GM18502 (cell line): ENCODE measurements at regions not wholly inside any gene's neighbourhood (a gene's known extent, or its start where the extent isn't known, plus 50 kb on each side); places are given as distances from the start of the nearest gene placed in this dataset.

Experiments used
- ATAC-seq: cut with Tn5 transposase; IDR thresholded peaks from one replicate; pipeline ENCODE4 v1.9.1; 2021; ENCODE audit warnings: mild to moderate bottlenecking; ENCODE audit not compliant: unreplicated experiment, poor library complexity

DNA sequence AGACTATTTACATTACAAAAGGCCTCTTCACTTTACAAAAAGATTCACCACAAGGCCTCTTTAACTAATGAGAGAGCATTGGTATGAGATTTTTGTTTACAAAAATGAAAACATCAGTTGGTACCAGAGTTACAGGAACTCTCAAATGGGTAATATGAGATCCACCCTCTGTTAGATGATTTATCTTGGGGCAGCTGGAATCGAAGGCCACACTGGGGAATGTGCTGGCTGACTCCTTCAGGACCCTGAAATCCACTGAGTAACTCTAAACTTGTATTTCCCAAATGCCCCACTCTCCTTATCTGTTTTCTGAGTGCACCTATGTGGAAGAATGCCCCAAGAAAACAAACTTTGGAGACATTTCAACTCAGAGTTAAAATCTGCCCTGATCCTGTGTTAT, 232.9 kb upstream of the F9 start:
- no peak for ATAC-seq

DNA sequence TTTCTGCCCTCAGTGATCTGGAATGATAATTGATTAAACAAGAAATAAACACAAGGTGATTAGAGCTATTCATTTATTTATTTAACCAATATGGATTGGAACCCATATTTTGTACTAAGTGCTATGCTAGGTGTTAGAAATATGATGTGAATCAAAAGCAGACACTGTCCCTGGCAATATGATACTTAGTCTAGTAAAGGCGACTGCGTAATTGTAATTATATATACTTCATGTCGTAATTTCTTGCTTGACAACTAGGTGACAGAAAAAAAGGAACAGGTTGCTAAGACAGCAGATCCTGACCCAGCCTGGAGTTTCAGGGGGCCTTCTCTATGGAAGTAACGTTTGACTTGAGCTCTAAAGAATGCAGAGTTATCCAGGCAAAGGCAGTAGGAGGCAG, 236.5 kb upstream of the F9 start:
- no peak for ATAC-seq

DNA sequence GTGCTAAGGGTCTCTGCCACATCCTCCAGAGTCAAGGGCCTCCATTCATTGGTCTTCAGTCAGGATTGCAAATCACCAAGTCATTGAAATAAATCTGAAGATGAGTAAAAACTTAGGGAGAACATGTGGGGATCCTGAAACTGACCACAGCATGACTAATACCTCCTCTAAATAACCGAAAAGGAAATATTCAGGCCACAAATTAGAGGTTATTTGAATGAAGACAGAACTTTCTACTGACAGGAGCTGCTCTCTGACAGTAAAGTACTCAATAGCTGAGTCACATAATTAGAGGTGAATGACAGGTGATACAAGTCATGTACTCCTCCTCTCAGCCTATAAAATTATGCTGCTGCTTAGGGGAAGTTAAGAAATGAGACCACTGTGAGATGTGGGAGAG, 240.2 kb upstream of the F9 start:
- peak; percentile 90 for ATAC-seq

DNA sequence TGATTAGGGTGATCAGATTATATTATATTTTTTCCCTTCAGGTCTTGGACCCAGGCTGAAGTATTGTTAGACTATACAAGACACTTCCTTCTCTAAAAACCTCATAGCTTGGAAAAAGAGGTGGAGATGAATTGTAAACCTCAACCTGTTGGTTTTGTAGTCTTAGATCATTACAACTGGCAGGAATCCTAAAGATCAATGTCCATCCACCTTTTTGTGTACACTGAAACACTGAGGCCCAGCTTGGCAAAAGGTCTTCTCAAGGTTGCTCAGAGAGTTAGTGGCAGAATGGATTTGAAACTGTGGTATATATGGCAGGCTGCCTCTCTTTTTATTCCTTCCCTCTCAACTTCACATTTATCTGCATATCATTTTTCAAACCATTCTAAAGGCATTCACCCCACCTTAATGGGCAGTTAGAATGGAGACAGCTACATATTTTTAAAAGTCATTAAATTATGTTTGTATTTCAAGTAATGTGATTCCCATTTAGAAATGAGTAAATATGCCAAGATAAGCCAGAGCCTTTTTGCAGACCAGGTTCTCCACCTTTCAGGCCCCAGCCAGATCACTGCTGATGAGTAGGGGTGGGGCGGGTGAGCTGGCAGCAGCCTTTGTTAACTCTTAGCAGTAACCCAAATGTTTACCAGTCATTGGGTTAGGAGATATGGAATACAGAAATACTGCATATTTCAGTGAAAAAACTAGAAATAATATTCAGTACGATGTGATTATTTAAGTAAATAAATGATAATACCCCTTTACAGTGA, 243.2 kb upstream of the F9 start:
- no peak for ATAC-seq

DNA sequence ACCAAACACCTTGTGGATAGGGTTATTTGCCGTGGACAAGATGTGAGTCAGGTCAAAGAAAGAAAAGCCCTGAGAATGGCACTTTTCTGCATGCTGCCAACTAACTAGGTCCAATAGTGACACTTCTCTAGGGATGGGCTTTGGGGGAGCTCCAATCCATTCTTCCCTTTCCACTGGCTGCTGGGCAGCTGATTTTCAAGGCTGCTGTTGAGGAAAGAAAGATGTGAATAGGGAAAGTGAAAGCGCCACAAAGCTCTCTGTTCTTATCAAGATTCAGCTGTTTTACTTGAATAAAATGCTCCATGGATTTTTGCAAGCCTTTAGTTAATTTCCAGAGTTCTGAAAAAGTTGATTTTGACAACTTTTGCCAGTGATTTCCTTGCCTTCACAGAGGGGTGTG, 244.2 kb upstream of the F9 start:
- ATAC-seq = no peak

DNA sequence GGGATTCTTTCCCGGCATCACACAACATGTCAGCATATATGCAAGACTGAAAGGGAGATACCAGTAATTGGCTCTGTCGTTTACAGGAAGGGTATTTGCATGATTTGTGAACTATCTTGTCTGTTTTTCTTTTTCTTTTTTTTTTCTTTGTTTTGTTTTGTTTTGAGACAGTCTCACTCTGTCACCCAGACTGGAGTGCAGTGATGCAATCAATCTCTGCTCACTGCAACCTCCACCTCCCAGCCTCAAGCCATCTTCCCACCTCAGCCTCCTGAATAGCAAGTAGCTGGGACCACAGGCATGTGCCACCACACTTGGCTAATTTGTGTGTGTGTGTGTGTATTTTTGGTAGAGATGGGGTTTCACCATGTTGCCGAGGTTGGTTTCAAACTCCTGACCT, 262.7 kb upstream of the F9 start:
- no peak for ATAC-seq

DNA sequence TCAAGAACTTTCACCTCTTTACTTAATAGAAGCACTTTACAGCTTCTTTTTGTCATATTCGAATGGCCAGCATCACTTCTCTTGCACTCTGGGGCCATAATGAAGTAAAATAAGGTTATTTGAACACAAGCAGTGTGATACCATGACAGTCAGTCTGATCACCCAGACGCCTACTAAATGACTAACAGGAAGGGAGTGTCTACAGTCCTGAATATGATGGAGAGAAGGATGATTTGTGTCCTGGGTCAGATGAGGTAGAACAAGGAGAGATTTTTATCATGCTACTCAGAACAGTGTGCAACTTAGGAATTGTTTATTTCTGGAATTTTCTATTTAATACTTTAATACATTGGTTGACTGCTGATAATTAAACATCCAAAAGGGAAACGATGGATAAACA, 284.2 kb upstream of the F9 start:
- ATAC-seq = no peak

DNA sequence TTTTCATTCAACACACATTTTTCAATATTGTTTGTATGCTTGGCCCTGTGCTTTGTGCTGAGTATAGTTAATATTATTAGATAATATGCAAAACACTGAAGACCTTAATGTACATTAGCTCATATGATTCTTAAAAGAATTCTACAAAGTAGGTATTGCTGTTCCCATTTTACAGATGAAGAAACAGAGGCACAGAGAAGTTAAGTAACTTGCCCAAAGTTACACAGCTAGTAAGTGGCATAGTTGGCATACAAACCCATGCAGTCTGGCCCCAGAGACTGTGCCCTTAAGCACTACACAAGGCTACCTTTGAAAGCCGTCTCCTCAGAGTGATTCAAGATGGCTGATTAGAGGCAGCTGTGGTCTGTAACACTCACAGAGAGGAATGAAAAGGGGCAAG, 293.4 kb upstream of the F9 start:
- ATAC-seq = no peak

DNA sequence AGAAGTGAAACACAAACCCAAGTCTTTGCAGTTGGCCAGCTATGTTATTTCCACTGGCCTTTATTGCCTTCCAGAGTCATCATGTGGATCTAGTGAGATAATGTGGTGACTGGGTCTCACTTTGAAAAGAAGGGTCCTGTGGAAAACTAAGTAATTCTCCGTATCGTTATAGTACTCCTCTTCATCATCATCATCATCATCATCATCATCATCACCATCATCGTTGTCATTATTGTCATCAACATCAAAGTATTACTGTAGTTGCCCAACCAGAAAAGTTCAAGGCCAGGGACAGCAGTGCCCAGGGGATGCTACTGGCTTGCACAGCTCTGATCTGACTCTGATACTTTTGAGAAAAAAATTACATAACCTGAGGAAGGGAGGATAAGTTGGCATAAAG, 295.6 kb upstream of the F9 start:
- ATAC-seq = no peak

DNA sequence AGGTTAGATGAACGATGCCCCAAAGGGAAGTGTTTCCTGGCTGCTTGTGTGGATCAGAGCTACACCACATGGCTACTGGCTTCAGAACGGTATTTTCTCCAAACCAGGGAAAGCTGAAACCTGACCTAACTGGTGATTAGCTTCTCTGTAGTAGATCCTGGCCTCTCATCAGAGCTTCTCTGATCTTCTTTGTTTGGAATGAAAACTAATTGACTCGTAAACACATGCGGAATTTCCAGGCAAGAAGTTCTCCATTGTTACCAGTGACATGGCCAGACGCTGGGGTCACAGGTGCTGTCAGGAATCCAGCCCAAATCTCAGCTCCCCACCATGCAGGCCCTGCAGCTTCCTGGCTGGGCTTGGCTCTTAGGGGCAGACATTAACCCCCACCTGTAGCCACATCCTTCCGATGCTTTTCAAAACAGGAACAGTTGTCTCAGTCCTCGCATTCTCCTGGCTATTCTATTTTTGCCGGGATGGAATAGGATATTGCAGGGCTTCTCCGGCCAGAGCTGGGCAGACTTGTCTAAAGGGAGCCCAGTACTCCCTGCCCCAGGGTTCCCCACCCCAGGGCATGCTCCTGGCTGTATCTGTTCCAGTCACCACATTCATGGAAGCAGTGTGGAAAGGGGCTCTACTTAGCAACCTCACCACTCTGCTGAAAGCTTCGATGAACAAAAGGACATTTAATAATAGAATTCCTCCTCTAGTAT, 305.4 kb upstream of the F9 start:
- no peak for ATAC-seq

DNA sequence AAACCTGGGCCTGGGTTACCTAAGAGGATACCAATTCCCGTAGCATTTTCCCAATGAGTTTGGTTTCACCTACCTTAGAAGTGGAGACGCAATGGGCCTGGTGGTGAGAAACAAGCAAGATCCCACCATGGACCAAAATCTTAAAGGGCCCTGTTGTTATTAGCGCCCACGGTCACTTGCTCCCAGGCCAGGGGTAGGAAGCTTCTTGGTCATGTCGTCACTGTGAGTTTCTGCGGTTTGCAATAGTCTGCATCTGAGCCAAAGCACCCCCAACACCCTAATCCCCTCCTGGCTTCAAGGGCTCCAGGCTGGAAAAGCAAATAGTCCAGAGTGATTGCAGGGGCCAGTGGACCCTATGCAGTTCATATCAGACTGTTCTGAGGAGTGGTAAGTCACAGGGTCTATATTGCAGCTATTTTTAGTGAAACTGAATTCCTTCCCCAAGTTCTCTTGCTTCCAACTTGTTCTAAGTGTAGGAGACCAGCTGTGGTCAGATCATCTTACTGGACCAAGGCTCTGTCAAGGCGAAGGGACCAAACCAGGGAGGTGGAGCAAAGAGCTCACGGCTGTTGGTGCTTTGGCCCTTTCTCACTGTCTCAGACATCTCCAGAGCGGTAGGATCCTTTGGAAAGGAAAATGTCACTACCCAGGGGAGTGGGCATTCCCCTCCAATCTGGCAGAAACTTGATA, 307.9 kb upstream of the F9 start:
- ATAC-seq = no peak

DNA sequence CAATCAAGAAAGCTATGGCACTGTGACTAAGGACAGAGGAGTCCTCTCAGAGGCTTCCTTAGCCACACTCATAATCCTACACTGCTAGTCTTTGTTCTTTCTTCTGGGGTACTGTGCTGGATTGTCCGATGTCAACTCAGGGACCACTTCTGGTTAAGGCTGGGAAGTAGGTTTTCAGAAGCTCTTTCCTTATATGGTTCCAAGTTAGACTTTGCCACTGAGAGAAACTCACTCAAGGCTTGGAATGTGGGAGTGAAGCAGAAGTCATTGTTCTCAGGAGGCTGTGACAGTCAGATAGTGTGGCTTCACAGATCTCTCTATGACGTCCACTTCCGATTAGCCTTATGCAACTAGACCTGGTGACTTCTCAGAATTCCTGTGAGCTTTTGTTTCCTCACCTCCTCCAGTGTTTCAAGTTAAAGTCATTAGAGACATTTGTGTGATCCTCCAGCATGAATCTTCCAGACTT, 317.3 kb upstream of the F9 start:
- ATAC-seq = no peak

DNA sequence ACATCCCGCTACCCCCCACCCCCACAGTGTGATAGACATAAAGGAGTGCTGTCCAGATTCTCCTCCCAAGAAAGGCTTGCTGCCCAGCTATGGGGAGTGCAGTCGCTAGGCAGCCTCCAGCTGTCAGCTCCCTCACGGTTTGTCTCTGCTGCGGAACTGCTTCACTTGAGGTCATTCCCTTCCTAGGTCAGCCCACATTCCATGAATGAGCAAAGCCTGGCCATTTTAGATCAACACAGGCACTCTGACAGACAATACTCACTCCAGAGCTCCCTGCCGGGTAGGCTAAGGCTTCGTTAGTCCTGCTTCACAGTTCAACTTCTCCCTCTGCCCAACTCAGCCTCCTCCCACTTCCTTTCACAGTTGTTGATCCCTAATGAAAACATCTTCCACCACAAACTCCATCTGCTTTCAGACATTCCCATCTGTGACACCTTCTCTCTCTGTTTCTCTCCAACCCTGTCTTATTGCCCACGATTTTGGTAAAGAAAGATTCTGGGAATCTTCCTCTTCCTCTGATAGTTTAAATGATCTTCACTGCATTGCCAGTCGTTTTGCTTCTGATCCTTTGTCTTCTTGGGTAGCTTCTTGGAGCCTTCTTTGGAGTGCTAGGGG, 318.9 kb upstream of the F9 start:
- ATAC-seq = no peak

DNA sequence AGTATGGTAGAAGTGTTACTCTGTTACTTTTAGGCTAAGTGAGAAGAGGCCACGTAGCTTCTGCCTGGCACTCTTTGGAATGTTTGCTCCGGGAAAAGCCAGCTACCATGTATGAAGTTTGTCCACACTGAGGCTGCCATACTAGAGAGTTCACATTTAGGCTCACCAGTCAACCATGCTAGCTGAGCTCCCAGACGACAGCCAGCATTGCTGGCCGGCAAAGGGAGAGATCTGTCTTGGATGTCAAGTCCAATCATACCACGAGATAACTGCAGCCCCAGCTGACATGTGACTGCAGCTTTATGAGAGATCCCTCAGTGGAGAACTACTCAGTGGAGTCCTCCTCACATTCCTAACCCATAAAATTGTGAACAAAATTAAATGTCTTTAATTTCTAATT, 321.2 kb upstream of the F9 start:
- ATAC-seq = no peak

DNA sequence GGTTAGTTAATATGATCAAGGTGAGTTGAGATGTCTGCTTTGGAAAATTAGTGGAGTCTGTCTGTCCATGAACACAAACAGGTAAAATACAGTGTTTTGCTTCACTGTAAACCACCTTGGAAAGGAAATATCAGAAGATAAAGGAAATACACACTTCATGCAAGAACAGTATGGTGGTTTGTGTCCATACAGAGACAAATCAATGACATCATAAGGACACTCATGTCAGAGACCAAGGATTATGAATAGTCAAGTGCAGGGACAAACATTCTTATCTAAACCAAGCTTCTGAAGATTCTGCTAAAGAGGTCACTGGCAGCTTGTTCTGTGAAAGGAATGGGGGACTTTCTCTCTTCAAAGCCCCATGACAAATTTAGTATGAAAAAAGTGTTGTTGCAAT, 322.9 kb upstream of the F9 start:
- ATAC-seq = no peak

DNA sequence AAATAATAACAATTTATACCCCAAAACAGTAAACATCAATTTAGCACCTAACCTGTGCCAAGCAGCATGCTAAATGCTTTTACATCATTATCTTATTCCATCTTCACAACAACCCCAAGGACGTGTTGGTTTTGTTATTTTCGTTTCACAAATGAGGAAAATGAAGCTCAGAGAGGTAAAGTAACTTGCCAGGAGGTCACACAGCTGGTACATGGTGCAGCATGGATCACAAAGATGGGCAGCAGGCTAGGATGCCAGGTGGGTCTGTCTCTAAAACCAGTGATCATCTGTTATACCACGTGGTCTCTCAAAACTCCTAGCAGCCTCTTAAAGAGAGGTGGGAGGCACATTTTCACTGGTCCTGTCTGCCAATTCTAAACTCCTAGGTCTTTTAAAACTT, 323.6 kb upstream of the F9 start:
- no peak for ATAC-seq

DNA sequence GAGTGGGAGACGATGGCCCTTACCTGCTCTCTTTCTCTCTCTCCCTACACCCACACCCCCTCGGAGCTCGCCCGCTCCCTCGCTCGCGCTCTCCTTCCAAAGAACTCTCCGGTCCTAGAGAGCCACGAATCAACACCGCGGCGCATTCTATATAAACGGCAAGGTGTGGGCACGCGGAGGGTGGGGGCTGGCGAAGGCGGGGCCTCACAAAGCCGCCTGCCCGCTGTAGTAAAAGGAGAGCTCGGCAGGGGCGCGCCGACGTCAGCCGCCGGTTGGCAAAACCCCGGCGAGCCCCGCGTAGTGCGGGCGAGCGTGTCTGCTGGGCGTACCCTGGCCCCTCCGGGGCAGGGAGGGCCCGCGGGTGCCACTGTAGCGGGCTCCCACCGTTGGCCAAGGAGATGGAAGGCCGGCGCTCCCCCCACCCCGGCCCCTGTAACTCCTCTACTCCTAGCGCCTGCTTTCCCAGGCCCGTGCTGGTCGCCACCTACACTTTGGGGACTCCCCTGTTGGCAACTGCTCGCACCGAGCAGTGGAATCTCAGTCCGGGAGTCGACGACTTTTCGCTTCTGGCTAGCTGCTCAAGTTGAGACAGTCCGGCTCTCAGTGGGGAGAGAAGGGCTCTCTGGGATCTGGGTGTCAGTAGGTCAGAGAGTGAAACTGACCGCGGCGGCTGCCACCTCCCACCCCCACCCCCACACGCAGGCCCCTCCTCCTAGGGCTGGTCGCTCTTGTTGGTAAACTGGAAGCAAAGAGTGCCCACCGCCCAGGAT, 325.5 kb upstream of the F9 start:
- ATAC-seq = no peak

DNA sequence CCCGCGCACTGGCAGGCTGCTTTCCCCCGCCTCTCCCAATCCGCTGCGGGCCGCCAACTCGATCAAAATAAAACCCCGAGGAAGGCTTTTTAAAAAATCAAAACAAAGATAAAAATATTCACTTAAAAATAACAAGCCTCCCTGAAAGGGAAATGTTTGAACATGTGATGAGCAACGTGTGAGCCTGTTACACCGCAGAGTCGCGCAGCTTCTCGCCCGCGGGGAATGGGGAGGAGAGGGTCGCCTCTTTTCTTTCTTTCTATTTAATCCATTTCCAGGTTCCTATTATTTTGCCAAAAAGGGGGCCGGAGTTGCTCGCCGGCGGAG, 326.0 kb upstream of the F9 start:
- no peak for ATAC-seq

DNA sequence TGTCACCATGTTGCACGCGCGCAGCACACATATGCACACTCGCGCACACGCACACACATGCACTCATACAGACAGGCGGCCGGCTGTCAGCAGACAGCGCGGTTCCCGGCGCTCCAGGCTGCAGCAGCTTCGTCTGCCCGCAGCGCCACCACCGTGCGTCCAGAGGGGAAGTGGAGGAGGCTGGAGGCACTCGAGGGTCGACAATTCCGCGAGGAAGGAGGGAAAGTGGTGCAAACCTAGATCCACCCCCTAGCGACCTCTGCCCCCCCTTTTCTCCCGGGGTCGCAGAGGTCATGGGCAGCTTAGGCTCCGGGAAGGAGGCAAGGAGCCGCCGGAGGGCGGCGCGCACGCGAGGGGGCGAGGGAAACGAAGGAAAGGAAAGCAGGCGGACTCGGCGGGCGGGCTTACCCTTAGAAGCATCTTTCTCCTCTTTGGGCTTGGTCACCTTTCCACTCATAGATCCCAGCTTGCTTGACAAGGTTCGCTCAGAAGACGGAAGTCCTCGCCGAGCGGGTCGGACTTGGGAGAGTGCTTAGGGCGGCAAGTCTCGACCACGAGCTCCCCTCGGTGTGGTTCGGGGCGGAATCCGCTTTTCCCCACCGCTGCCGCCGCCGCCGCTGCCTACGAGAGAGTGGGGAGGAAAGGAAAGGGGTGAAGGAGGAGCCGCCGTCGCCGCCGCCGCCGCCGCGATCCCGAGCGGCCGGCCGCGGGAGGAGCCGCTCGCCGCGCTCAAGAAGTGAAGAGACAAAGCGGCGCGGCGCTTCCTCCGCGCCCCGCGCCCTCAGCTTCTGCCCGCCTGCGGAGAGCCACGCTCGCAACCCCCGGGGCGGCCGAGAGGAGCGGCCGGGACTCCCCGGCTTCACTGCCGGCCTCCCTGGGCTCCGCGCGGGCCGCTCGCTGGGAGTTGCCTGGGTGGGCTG, 326.6 kb upstream of the F9 start:
- ATAC-seq = no peak
